Common myeloid progenitor, CD34-positive (primary cell): ENCODE measurements at regions not wholly inside any gene's neighbourhood (a gene's known extent, or its start where the extent isn't known, plus 50 kb on each side); places are given as distances from the start of the nearest gene placed in this dataset.

ENCODE experiments used
- CTCF ChIA-PET: fragments of 350-600 bp; sonication (Branson Sonifier 250); formaldehyde crosslinking; loops from one replicate; lab custom pipeline; 2021; ENCODE audit warnings: antibody characterized with exemption; lab: Charles Lee
- POLR2A ChIA-PET: fragments of 350-600 bp; sonication (Branson Sonifier 250); formaldehyde crosslinking; loops from one replicate; lab custom pipeline; 2021; ENCODE audit warnings: antibody characterized with exemption; lab: Charles Lee
- DNase-seq, 3 donors: peaks; one replicate each; pipeline versions ENCODE4 v3.0.0 to v3.0.0-alpha.2; 2013
- H3K27ac ChIP-seq, 2 experiments: 1 replicate in 1 of 2; 2 replicates in 1 of 2; pipeline ENCODE4 v1.7.0; 2013; ENCODE audit warnings: inconsistent platforms in 2 of 2, low read length in 2 of 2, mild to moderate bottlenecking in 2 of 2, low read depth in 1 of 2, moderate library complexity in 1 of 2; ENCODE audit not compliant: severe bottlenecking in 2 of 2, insufficient read depth in 1 of 2, poor library complexity in 1 of 2
- H3K27me3 ChIP-seq, 5 experiments: replicated peaks in 2 of 5; 1 replicate in 3 of 5; 2 replicates in 2 of 5; pipeline versions ENCODE4 v1.6.1 to v1.7.0; 2013; ENCODE audit warnings: low read length in 4 of 5, mild to moderate bottlenecking in 2 of 5, moderate library complexity in 2 of 5, inconsistent platforms in 1 of 5; ENCODE audit not compliant: insufficient read depth in 5 of 5, control insufficient read depth in 4 of 5
- H3K36me3 ChIP-seq, 4 experiments: 1 replicate in 2 of 4; 2 replicates in 2 of 4; pipeline versions ENCODE4 v1.6.1 to v1.7.0; 2013; ENCODE audit warnings: low read length in 3 of 4, control low read depth in 1 of 4, mild to moderate bottlenecking in 1 of 4; ENCODE audit not compliant: control insufficient read depth in 4 of 4, insufficient read depth in 4 of 4
- H3K4me1 ChIP-seq, 4 experiments: 1 replicate in 3 of 4; 2 replicates in 1 of 4; pipeline versions ENCODE4 v1.6.1 to v1.7.1; 2013; ENCODE audit warnings: low read length in 3 of 4, mild to moderate bottlenecking in 3 of 4, control low read depth in 1 of 4, inconsistent platforms in 1 of 4, moderate library complexity in 1 of 4; ENCODE audit not compliant: control insufficient read depth in 4 of 4, insufficient read depth in 4 of 4; ENCODE audit errors: control extremely low read depth in 1 of 4
- H3K4me3 ChIP-seq, 7 experiments: 1 replicate in 4 of 7; 2 replicates in 3 of 7; pipeline versions ENCODE4 v1.5.1 to v1.7.0; 2013; ENCODE audit warnings: mild to moderate bottlenecking in 7 of 7, low read length in 6 of 7, moderate library complexity in 6 of 7, inconsistent platforms in 2 of 7, low read depth in 2 of 7, control low read depth in 1 of 7; ENCODE audit not compliant: insufficient read depth in 4 of 7, control insufficient read depth in 1 of 7; ENCODE audit errors: extremely low read depth in 1 of 7
- H3K9me3 ChIP-seq, 5 experiments: 1 replicate in 4 of 5; 2 replicates in 1 of 5; pipeline versions ENCODE4 v1.6.1 to v1.7.1; 2013; ENCODE audit warnings: low read length in 4 of 5, mild to moderate bottlenecking in 2 of 5, inconsistent platforms in 1 of 5, low read depth in 1 of 5, moderate library complexity in 1 of 5; ENCODE audit not compliant: control insufficient read depth in 4 of 5, insufficient read depth in 2 of 5; ENCODE audit errors: control extremely low read depth in 1 of 5
- WGBS: methylation state at CpG from one replicate; pipeline ENCODE4 v1.1.5; 2013; ENCODE audit not compliant: insufficient coverage; 5-methylcytosine and 5-hydroxymethylcytosine counted together

DNA sequence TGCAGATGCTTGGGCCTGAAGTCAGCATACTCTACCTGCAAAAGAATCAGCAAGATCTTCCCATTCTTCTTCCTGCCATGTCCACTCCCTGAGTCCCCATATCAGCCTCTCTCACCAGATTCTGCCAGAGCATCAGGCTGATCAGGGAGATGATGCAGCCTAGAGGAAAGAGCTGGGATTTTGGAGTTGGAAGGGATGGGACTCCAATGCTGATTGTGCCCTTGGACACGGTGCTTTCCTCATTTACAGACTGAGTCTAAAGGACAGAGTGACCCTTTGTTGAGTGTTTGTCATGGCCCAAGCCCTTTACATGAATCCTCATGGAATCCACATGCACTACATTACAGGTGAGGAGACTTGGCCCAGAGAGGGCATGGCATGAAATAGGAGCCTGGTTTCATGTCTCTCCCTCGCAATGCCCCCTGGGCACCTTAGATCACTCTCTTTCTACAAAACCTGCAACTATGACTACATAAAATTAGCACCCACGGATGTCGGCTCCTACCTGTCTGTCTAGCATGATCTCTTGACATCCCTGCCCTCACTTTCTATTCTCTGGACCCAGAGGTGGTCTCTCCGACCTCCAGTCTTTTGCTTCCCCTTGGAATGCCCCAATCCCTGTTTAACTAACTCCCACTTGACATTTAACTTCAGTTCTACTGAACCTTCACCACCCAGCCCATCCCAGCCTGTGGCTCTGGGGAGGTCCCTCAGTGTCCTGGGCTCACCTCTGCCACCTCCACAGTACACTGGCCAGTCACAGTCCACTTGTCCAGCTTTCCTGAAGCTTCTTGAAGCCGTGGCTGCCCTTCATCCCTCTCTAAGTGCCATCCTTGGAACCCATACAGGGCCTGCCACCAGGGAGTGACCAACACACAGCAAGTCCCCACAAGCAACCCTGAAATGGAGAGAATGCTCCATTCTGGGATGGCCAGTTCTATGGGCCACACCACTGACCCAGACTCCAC, 173.5 kb downstream of the ABHD5 start:
- Histone ChIP-seq H3K27me3 (peaks cover 0 to 10% (median 0%) of the 10 kb centered on the region in 5 experiments), H3K4me3 (no peak overlapping the region), H3K9me3 (no peaks in the 10 kb centered on the region), H3K4me1 (no peaks in the 10 kb centered on the region), H3K27ac (no peak overlapping the region), H3K36me3 (no peaks in the 10 kb centered on the region)
- CTCF ChIA-PET, result interaction anchor here (1.3 kb wide), 1 partner anchor 9 kb away, joined by 4 read pairs; no protein-coding TSS in a partner anchor
- POLR2A ChIA-PET, result no interaction called here
- WGBS, result 100% methylated on average over 2 of the region's 6 CpGs
- DNase-seq, result no peak

DNA sequence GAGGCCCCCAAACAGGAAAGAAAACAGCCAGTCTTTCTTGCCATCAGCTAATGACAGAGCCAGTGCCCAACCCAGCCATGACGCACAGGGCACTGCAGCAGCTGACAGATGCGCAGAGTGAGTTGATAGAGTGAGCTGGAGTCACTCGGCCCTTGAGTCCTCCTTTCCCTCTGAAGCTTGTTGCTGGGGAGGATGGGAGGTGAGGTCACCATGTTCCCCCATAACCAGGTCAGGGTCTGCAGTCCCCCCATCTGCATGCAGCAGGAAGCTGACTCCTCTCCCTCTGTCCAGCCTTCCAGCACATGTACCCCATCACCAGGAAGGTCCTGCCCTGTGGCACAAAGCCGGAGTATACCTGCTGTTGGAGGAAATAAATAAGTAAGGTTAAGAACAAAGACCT, 174.6 kb downstream of the ABHD5 start:
- peaks cover 0 to 10% (median 0%) of the 10 kb centered on the region in 5 experiments for H3K27me3 ChIP-seq
- H3K4me1 ChIP-seq, result no peaks in the 10 kb centered on the region
- CTCF ChIA-PET, result interaction anchor here (1.3 kb wide), 1 partner anchor 10 kb away, joined by 4 read pairs; no protein-coding TSS in a partner anchor
- no peaks in the 10 kb centered on the region for H3K9me3 ChIP-seq
- no peak for DNase-seq
- POLR2A ChIA-PET, result no interaction called here
- no peak overlapping the region for H3K4me3 ChIP-seq
- no CpG with 5 or more reads among the region's 4 CpGs for WGBS
- H3K27ac ChIP-seq, result no peak overlapping the region
- no peaks in the 10 kb centered on the region for H3K36me3 ChIP-seq

DNA sequence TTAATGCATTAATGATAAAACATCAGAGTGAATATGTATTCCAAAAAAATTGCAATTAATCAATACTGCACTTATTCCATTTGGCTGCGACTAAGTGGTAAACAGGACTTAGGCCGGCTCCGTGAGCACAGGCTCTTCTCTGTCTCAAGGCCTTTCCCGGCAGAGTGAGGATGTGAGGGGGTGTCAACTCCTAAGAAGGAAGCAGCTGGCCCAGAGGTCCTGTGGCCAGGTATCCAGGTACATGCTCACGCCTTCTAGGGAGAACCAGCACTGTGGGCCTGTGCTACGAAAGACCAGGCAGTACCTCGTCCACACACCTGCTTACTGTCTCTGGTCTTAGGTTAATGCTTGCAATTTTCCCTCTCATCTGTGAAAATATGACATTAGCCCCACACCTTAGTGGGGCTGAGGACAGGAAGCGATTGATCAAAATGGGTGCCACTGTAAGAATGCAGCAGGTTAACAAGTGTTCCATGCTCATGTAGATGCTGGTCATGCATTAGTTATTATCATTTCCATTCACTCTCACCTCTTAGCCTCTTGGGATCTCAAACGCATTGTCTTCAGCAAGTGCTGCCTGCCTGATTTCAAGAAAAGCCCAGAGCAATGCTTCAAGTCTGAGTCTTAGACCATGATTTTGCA, 175.3 kb downstream of the ABHD5 start:
- no peak for DNase-seq
- POLR2A ChIA-PET, result interaction anchor here (0.5 kb wide), 1 partner anchor 745 kb away, joined by 3 read pairs; no protein-coding TSS in a partner anchor
- H3K27me3 ChIP-seq, result peaks cover 0 to 9% (median 0%) of the 10 kb centered on the region in 5 experiments
- no peaks in the 10 kb centered on the region for H3K36me3 ChIP-seq
- H3K9me3 ChIP-seq, result no peaks in the 10 kb centered on the region
- WGBS, result 97% methylated on average over 5 of the region's 9 CpGs
- no peak overlapping the region for H3K27ac ChIP-seq
- CTCF ChIA-PET, result interaction anchor here (1.3 kb wide), 1 partner anchor 10 kb away, joined by 4 read pairs; no protein-coding TSS in a partner anchor
- no peak overlapping the region for H3K4me3 ChIP-seq
- H3K4me1 ChIP-seq, result no peaks in the 10 kb centered on the region

DNA sequence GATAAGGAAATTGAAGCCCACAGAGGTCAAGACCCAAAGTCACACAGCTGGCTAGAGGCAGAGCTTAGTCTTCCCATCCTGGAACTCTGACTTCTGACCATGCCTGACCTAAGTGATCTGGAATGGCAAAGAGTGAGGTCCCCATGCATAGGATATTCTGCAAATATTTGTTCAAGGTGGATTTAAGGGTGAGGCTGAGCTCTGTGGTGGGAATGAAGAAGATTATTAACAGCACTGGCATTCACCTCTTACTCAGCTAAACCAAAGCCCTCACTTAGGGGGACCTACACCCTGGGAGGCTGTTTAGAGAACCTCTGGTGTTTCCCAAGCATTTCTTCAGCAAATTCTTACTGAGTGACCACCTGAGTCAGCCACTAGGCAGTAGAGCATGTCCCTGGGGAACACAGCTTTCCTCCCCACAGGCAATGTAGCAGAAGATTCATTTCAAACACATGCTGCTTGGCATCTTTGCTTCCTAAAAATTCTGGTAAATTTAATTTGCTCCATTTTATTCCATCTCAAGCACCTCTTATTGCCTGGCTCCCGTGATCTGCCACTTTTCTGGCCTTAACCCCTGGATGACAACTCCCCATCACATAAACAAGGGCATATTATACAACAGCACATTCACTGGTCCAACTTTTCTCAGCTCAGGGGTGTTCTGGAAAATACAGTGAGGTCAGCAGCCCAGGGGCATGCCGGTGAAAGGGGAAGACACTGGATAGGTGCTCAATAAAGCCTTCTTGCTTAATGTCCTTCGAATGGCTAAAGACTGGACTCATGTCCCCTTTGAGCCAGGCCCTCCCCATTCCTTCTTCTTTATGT, 176.0 kb downstream of the ABHD5 start:
- no peaks in the 10 kb centered on the region for H3K4me1 ChIP-seq
- CTCF ChIA-PET, result interaction anchor here (5.5 kb wide), 1 partner anchor 11 kb away, joined by 21 read pairs; no protein-coding TSS in a partner anchor
- no peak overlapping the region for H3K27ac ChIP-seq
- H3K36me3 ChIP-seq, result no peaks in the 10 kb centered on the region
- no peak for DNase-seq
- H3K9me3 ChIP-seq, result no peaks in the 10 kb centered on the region
- H3K27me3 ChIP-seq, result peaks cover 0 to 9% (median 0%) of the 10 kb centered on the region in 5 experiments
- WGBS, result 100% methylated on average over 3 of the region's 3 CpGs
- no peak overlapping the region for H3K4me3 ChIP-seq
- POLR2A ChIA-PET, result interaction anchor here (0.5 kb wide), 1 partner anchor 745 kb away, joined by 3 read pairs; no protein-coding TSS in a partner anchor

DNA sequence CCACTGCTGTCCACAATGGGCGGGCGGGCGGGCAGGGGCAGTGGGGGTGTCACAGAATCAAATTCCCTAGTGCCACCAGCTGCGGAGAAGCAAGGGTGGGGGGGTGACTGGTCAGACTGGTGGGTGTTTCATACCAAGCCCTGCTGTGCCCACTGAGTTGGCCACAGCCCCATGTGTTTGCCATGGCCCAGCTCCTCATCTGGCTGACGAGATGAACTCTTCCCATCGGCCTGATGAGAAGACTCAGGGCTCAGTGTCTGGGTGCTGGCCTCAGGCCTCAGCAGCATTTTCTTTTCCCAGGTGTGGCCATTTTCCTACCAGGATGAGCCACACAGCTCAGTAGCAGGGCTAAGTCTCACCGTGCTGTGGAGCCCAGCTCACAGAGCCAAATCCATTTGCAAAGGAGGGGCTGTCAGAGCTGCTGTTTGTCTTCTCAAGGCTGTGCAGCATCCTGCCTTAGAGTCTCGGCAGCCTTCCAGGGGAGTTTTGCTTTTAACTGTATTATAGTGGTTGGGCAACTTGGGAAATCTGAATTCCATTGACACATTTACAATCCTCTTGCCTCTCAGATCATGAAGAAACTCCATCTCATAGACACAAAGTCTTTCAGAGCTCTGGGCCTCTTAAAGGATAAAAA, 176.8 kb downstream of the ABHD5 start:
- no peak for DNase-seq
- Histone ChIP-seq H3K27me3 (peaks cover 0 to 9% (median 0%) of the 10 kb centered on the region in 5 experiments), H3K9me3 (no peaks in the 10 kb centered on the region), H3K27ac (no peak overlapping the region), H3K4me3 (no peak overlapping the region), H3K4me1 (peaks cover 0 to 6% (median 3%) of the 10 kb centered on the region in 4 experiments), H3K36me3 (no peaks in the 10 kb centered on the region)
- ChIA-PET CTCF (interaction anchor here (1.4 to 5.5 kb wide), 2 partner anchors 9 to 12 kb away, joined by 3 to 21 read pairs; no protein-coding TSS in a partner anchor), POLR2A (no interaction called here)
- WGBS, result 91% methylated on average over 3 of the region's 8 CpGs

DNA sequence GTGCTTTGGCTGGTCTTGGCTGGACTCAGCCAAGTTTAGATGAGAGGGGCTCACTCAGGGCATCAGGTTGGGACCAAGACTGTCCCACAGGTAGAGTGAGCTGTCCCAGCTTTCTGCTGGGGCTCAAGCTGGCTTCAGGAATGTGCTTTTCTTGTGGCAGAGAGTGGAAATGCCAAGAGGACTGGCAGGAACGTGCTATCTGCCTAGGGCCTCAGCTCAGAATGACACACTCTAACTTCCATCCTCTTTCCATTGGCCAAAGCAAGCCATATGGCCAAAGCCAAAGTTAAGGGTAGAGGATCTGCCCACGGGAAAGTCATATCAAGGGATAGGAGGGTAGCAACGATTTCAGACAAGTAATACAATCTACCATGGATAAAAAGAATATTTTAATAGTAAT, 178.8 kb downstream of the ABHD5 start:
- Histone ChIP-seq H3K4me1 (peaks cover 0 to 10% (median 6%) of the 10 kb centered on the region in 4 experiments), H3K27ac (no peak overlapping the region)

More for the DNA sequence above, 178.8 kb downstream of the ABHD5 start:
- CTCF ChIA-PET, result interaction anchor here (5.5 kb wide), 1 partner anchor 14 kb away, joined by 21 read pairs; no protein-coding TSS in a partner anchor
- POLR2A ChIA-PET, result no interaction called here
- Histone ChIP-seq H3K9me3 (no peaks in the 10 kb centered on the region), H3K27me3 (peaks cover 0 to 9% (median 0%) of the 10 kb centered on the region in 5 experiments), H3K4me3 (no peak overlapping the region), H3K36me3 (no peaks in the 10 kb centered on the region)
- DNase-seq, result no peak
- WGBS, result 100% methylated on average over 1 of the region's 3 CpGs
